B cell (primary cell): ENCODE measurements at regions not wholly inside any gene's neighbourhood (a gene's known extent, or its start where the extent isn't known, plus 50 kb on each side); places are given as distances from the start of the nearest gene placed in this dataset.

Experiments used
- ATAC-seq: fragments of 200-7000 bp; cut with Tn5 transposase; one replicate; pipeline ENCODE4 v1.10.0; 2021; ENCODE audit warnings: low read depth, mild to moderate bottlenecking, moderate number of reproducible peaks, moderate library complexity
- CTCF ChIA-PET: fragments of 350-600 bp; sonication (Branson Sonifier 250); formaldehyde crosslinking; loops from one replicate; lab custom pipeline; 2021; ENCODE audit warnings: antibody characterized with exemption, inconsistent platforms; lab: Charles Lee
- POLR2A ChIA-PET: fragments of 350-600 bp; sonication (Branson Sonifier 250); formaldehyde crosslinking; loops from one replicate; lab custom pipeline; 2021; ENCODE audit warnings: antibody characterized with exemption; lab: Charles Lee
- DNase-seq: peaks from one replicate; pipeline ENCODE4 v3.0.0; 2013
- H2AFZ ChIP-seq: 2 replicates; pipeline ENCODE4 v1.6.1; 2012; ENCODE audit warnings: mild to moderate bottlenecking, low read depth, low read length; ENCODE audit not compliant: insufficient read depth, poor library complexity, severe bottlenecking
- H3K27ac ChIP-seq, 2 donors: 1 replicate in 1 of 2; 2 replicates in 1 of 2; pipeline ENCODE4 v1.5.1; 2012 to 2013; ENCODE audit warnings: low read length in 2 of 2, mild to moderate bottlenecking in 2 of 2, moderate library complexity in 1 of 2
- H3K27me3 ChIP-seq, 4 experiments: fragments of 200-600 bp in 1 of 4; sonication (generic) in 1 of 4; replicated peaks in 1 of 4; 1 replicate in 2 of 4; 2 replicates in 2 of 4; pipeline versions ENCODE4 v1.6.1 to v1.7.0; 2013 to 2016; ENCODE audit warnings: low read length in 3 of 4, mild to moderate bottlenecking in 2 of 4, mixed read lengths in 1 of 4, moderate library complexity in 1 of 4; ENCODE audit not compliant: insufficient read depth in 4 of 4, control insufficient read depth in 3 of 4; ENCODE audit errors: control extremely low read depth in 1 of 4
- H3K36me3 ChIP-seq, 2 experiments: replicated peaks in 1 of 2; 1 replicate in 1 of 2; 2 replicates in 1 of 2; pipeline versions ENCODE4 v1.6.1 to v1.7.1; 2013; ENCODE audit warnings: low read length in 1 of 2; ENCODE audit not compliant: insufficient read depth in 2 of 2, control insufficient read depth in 1 of 2; ENCODE audit errors: control extremely low read depth in 1 of 2, extremely low read depth in 1 of 2
- H3K4me1 ChIP-seq, 2 donors: fragments of 200-600 bp in 1 of 2; sonication (generic) in 1 of 2; 1 replicate in 1 of 2; 2 replicates in 1 of 2; pipeline versions ENCODE4 v1.5.1 to v1.6.1; 2013 to 2017; ENCODE audit warnings: low read length in 2 of 2; ENCODE audit not compliant: control insufficient read depth in 2 of 2, insufficient read depth in 2 of 2
- H3K4me2 ChIP-seq: replicated peaks from 2 replicates; pipeline ENCODE3; 2012; ENCODE audit warnings: mild to moderate bottlenecking, low read depth, low read length; ENCODE audit not compliant: poor library complexity, severe bottlenecking
- H3K4me3 ChIP-seq, 5 experiments: fragments of 200-600 bp in 1 of 5; sonication (generic) in 1 of 5; 1 replicate in 3 of 5; 2 replicates in 2 of 5; pipeline versions ENCODE4 v1.5.1 to v1.7.0; 2011 to 2016; ENCODE audit warnings: low read length in 4 of 5, mild to moderate bottlenecking in 4 of 5, low read depth in 2 of 5, control low read depth in 1 of 5, moderate library complexity in 1 of 5; ENCODE audit not compliant: insufficient read depth in 1 of 5; ENCODE audit errors: control extremely low read depth in 1 of 5, extremely low read depth in 1 of 5
- H3K79me2 ChIP-seq: fragments of 200-600 bp; sonication (generic); one replicate; pipeline ENCODE4 v1.6.0; 2016; ENCODE audit warnings: low read length; ENCODE audit not compliant: control insufficient read depth, insufficient read depth
- H3K9ac ChIP-seq: fragments of 200-600 bp; sonication (generic); 2 replicates; pipeline ENCODE4 v1.6.1; 2017; ENCODE audit warnings: mild to moderate bottlenecking, low read length, moderate library complexity
- H3K9me3 ChIP-seq, 3 donors: one replicate each; pipeline versions ENCODE4 v1.6.1 to v1.7.1; 2013; ENCODE audit warnings: low read length in 2 of 3; ENCODE audit not compliant: control insufficient read depth in 2 of 3, insufficient read depth in 1 of 3; ENCODE audit errors: control extremely low read depth in 1 of 3
- H4K20me1 ChIP-seq: 2 replicates; pipeline ENCODE4 v1.6.0; 2012; ENCODE audit warnings: mild to moderate bottlenecking, low read length; ENCODE audit not compliant: insufficient read depth, control insufficient read depth, poor library complexity, severe bottlenecking
- H3K27ac Mint-ChIP-seq: one replicate; pipeline ENCODE4 v1.8.0; 2021; ENCODE audit warnings: mixed read lengths
- H3K27me3 Mint-ChIP-seq: one replicate; pipeline ENCODE4 v1.8.0; 2021; ENCODE audit warnings: mixed read lengths
- H3K4me1 Mint-ChIP-seq: one replicate; pipeline ENCODE4 v1.8.0; 2021; ENCODE audit warnings: mixed read lengths
- H3K4me3 Mint-ChIP-seq: one replicate; pipeline ENCODE4 v1.8.0; 2021; ENCODE audit warnings: mixed read lengths
- H3K9me3 Mint-ChIP-seq: one replicate; pipeline ENCODE4 v1.8.0; 2022; ENCODE audit warnings: mixed read lengths; ENCODE audit not compliant: insufficient read depth
- EZH2 ChIP-seq: IDR thresholded peaks from 2 replicates; pipeline ENCODE4 v1.6.1; 2012; ENCODE audit warnings: borderline replicate concordance, low read depth, mild to moderate bottlenecking, moderate library complexity, low read length; ENCODE audit not compliant: insufficient read depth, poor library complexity, severe bottlenecking
- WGBS: methylation state at CpG from one replicate; pipeline ENCODE4 v1.1.5; 2013; ENCODE audit warnings: missing lambda C conversion rate; ENCODE audit not compliant: insufficient coverage; 5-methylcytosine and 5-hydroxymethylcytosine counted together
- intact Hi-C: fragments of 100-400 bp; cut with micrococcal nuclease; formaldehyde crosslinking; loops from one replicate; pipeline ENCODE4 v1.10.0; 2022
- TF ChIP-seq, protein P1 (sequence below): fragments of 200-600 bp; IDR thresholded peaks from one replicate; pipeline ENCODE4 v1.8.0; 2022; ENCODE audit warnings: antibody characterized with exemption, mild to moderate bottlenecking

DNA sequence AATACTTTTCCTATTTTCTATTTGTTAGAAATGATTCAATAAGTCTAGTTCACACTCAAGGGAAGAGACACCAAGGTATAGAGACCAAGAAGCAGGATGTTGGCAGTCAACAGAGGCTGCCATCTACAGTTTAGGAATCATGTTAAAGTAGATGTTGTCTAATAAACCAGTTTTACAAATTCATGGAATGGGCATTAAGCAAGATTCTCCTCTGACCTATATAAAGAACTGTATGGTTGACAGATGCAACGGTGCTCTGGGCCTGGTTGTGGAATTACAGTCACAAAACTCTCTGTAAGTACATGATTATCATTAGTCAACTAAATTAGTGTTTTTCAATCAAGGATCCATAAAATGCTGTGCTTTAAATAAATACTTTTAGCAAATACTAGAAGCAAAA lies 475.1 kb downstream of the NAV3 start:
- H2AFZ ChIP-seq = no peak overlapping the region
- TF ChIP-seq, protein P1, sequence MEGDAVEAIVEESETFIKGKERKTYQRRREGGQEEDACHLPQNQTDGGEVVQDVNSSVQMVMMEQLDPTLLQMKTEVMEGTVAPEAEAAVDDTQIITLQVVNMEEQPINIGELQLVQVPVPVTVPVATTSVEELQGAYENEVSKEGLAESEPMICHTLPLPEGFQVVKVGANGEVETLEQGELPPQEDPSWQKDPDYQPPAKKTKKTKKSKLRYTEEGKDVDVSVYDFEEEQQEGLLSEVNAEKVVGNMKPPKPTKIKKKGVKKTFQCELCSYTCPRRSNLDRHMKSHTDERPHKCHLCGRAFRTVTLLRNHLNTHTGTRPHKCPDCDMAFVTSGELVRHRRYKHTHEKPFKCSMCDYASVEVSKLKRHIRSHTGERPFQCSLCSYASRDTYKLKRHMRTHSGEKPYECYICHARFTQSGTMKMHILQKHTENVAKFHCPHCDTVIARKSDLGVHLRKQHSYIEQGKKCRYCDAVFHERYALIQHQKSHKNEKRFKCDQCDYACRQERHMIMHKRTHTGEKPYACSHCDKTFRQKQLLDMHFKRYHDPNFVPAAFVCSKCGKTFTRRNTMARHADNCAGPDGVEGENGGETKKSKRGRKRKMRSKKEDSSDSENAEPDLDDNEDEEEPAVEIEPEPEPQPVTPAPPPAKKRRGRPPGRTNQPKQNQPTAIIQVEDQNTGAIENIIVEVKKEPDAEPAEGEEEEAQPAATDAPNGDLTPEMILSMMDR = no peak
- no peak for TF ChIP-seq EZH2
- no peaks in the 10 kb centered on the region for H3K27me3 ChIP-seq
- intact Hi-C loops = no loop called here
- H4K20me1 ChIP-seq = no peaks in the 10 kb centered on the region
- CTCF ChIA-PET = no interaction called here
- POLR2A ChIA-PET = no interaction called here
- H3K4me2 ChIP-seq = no peak overlapping the region
- Mint-ChIP-seq H3K27ac (no peak overlapping the region), H3K27me3 (no peaks in the 10 kb centered on the region), H3K9me3 (no peaks in the 10 kb centered on the region), H3K4me1 (no peaks in the 10 kb centered on the region), H3K4me3 (no peak overlapping the region)
- H3K9ac ChIP-seq = no peak overlapping the region
- no peaks in the 10 kb centered on the region for H3K36me3 ChIP-seq
- no peak for ATAC-seq
- no peak for DNase-seq
- no peaks in the 10 kb centered on the region for H3K79me2 ChIP-seq
- no peak overlapping the region for H3K4me3 ChIP-seq
- no CpG with 5 or more reads among the region's 1 CpG for WGBS
- H3K4me1 ChIP-seq = no peaks in the 10 kb centered on the region
- H3K9me3 ChIP-seq = peaks cover 0 to 2% (median 0%) of the 10 kb centered on the region in 3 donors
- no peak overlapping the region for H3K27ac ChIP-seq

DNA sequence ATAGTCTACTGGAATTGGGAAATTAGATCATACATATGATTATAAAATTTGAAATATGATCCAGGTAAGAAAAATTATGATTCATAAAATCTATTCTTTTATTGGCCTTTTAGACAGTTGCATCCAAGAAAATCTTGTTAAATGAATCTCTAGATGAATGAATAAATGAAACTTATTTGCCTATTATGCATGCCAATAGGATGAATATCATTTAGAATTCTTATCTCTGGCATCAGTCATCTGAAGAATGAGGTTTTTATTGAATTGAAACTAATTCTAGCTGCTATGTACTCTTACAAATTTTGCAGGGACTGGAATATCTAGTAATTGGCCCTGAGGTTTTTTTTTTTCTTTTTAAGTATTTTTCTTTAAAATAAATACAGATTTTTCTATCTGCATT lies 475.5 kb downstream of the NAV3 start:
- CTCF ChIA-PET = no interaction called here
- Histone ChIP-seq H3K4me1 (no peaks in the 10 kb centered on the region), H3K27ac (no peak overlapping the region), H3K27me3 (no peaks in the 10 kb centered on the region), H3K4me3 (no peak overlapping the region), H3K9me3 (peaks cover 0 to 2% (median 0%) of the 10 kb centered on the region in 3 donors), H3K4me2 (no peak overlapping the region), H3K79me2 (no peaks in the 10 kb centered on the region), H3K9ac (no peak overlapping the region), H3K36me3 (no peaks in the 10 kb centered on the region), H4K20me1 (no peaks in the 10 kb centered on the region), H2AFZ (no peak overlapping the region)
- H3K9me3 Mint-ChIP-seq = no peaks in the 10 kb centered on the region
- H3K27ac Mint-ChIP-seq = no peak overlapping the region
- H3K4me3 Mint-ChIP-seq = no peak overlapping the region
- H3K27me3 Mint-ChIP-seq = no peaks in the 10 kb centered on the region
- intact Hi-C loops = no loop called here
- ATAC-seq (no peak), DNase-seq (no peak)
- POLR2A ChIA-PET = no interaction called here
- TF ChIP-seq, protein P1 = no peak
- TF ChIP-seq EZH2 = no peak
- H3K4me1 Mint-ChIP-seq = no peaks in the 10 kb centered on the region
